Mesendoderm (in vitro differentiated cells): ENCODE measurements at regions not wholly inside any gene's neighbourhood (a gene's known extent, or its start where the extent isn't known, plus 50 kb on each side); places are given as distances from the start of the nearest gene placed in this dataset.

Experiments
- DNase-seq: peaks from one replicate; pipeline ENCODE4 v3.0.0; 2013
- H2AK5ac ChIP-seq: 2 replicates; pipeline ENCODE4 v1.6.1; 2013; ENCODE audit warnings: low read length, inconsistent platforms
- H2BK120ac ChIP-seq: 2 replicates; pipeline ENCODE4 v1.6.1; 2013; ENCODE audit warnings: low read depth, mild to moderate bottlenecking, low read length, moderate library complexity, mixed read lengths
- H2BK15ac ChIP-seq: replicated peaks from 2 replicates; pipeline ENCODE4 v1.6.1; 2013; ENCODE audit warnings: low read depth, mild to moderate bottlenecking, moderate library complexity
- H2BK5ac ChIP-seq: 2 replicates; pipeline ENCODE4 v1.6.1; 2013; ENCODE audit warnings: low read length, inconsistent platforms
- H3K18ac ChIP-seq: 2 replicates; pipeline ENCODE4 v1.6.1; 2013; ENCODE audit warnings: mild to moderate bottlenecking, low read length, mixed read lengths
- H3K23ac ChIP-seq: one replicate; pipeline ENCODE4 v1.6.1; 2013; ENCODE audit warnings: low read length
- H3K27ac ChIP-seq: 2 replicates; pipeline ENCODE4 v1.5.1; 2013; ENCODE audit warnings: low read depth, mild to moderate bottlenecking, inconsistent platforms, low read length, moderate library complexity
- H3K27me3 ChIP-seq: 2 replicates; pipeline ENCODE4 v1.6.1; 2013; ENCODE audit warnings: low read length, control low read depth, mild to moderate bottlenecking, inconsistent platforms; ENCODE audit not compliant: insufficient read depth, poor library complexity
- H3K36me3 ChIP-seq: 2 replicates; pipeline ENCODE4 v1.6.1; 2013; ENCODE audit warnings: low read length, inconsistent platforms; ENCODE audit not compliant: control insufficient read depth, insufficient read depth
- H3K4ac ChIP-seq: one replicate; pipeline ENCODE4 v1.6.1; 2013; ENCODE audit warnings: low read depth, mild to moderate bottlenecking, low read length, moderate library complexity
- H3K4me1 ChIP-seq: 2 replicates; pipeline ENCODE4 v1.6.1; 2013; ENCODE audit warnings: low read depth, low read length, inconsistent platforms; ENCODE audit not compliant: control insufficient read depth
- H3K4me2 ChIP-seq: 2 replicates; pipeline ENCODE4 v1.6.1; 2013; ENCODE audit warnings: low read length
- H3K4me3 ChIP-seq: 2 replicates; pipeline ENCODE4 v1.5.1; 2013; ENCODE audit warnings: mild to moderate bottlenecking, low read length
- H3K56ac ChIP-seq: one replicate; pipeline ENCODE4 v1.6.1; 2013; ENCODE audit warnings: low read length
- H3K79me1 ChIP-seq: 2 replicates; pipeline ENCODE4 v1.6.1; 2013; ENCODE audit warnings: low read length, inconsistent platforms
- H3K79me2 ChIP-seq: 2 replicates; pipeline ENCODE4 v1.6.1; 2013; ENCODE audit warnings: mild to moderate bottlenecking, low read length; ENCODE audit not compliant: control insufficient read depth, insufficient read depth
- H3K9ac ChIP-seq: 2 replicates; pipeline ENCODE4 v1.6.1; 2013; ENCODE audit warnings: low read length, inconsistent platforms
- H4K5ac ChIP-seq: one replicate; pipeline ENCODE4 v1.6.1; 2013; ENCODE audit warnings: low read length
- H4K8ac ChIP-seq: one replicate; pipeline ENCODE4 v1.6.1; 2013; ENCODE audit warnings: low read depth, mild to moderate bottlenecking, control low read depth, low read length, moderate library complexity
- WGBS: extraction: QIAGEN DNeasy Blood & Tissue Kit; methylation state at CpG from one replicate; pipeline ENCODE4 v1.1.7; 2013; ENCODE audit warnings: low lambda C conversion rate, missing lambda C conversion rate; ENCODE audit not compliant: insufficient coverage; ENCODE audit errors: extremely low coverage; 5-methylcytosine and 5-hydroxymethylcytosine counted together

DNA sequence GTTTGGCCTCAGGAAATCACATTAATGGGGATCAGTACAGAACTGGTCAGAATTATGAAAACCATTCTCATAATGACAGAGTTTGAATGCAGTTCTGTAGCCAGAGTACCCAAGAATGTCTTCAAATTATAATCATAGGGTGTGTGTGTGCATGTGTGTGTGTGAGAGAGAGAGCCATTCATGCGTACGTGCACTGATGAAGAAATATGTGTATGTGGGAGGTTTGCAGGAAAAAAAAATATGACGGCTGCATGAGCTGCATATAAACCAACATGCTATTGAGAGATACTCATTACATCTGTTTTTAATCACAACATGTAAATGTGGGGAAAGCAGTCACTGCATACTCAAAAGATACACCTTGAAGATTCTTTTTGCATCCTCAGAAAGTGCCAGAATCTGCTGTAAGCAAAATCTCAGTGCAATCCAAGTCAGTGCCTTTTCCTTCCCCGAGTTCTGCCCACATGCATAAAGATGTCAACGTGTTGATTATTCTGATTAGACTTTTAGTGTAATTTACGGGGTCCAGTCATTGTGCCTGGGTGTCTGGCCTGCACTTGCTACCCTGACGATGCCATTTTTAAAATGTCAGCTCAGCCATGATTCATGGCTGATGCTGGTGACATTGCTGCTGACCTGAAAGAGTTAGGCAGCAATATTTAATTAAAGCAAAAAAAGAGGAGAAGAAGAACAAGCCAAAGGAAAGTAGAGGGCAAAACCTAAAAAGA lies 378.7 kb upstream of the ZFHX3 start:
- H3K4me2 ChIP-seq: no peak overlapping the region
- H3K27me3 ChIP-seq: no peaks in the 10 kb centered on the region
- H2BK15ac ChIP-seq: no peak overlapping the region
- no peak for DNase-seq
- H4K8ac ChIP-seq: no peak overlapping the region
- H3K27ac ChIP-seq: no peak overlapping the region
- no peaks in the 10 kb centered on the region for H3K79me1 ChIP-seq
- no peaks in the 10 kb centered on the region for H3K36me3 ChIP-seq
- WGBS: no CpG with 5 or more reads among the region's 7 CpGs
- H2BK120ac ChIP-seq: no peak overlapping the region
- no peak overlapping the region for H4K5ac ChIP-seq
- no peak overlapping the region for H3K56ac ChIP-seq
- no peak overlapping the region for H3K18ac ChIP-seq
- no peak overlapping the region for H3K9ac ChIP-seq
- no peak overlapping the region for H3K4me3 ChIP-seq
- no peaks in the 10 kb centered on the region for H3K79me2 ChIP-seq
- no peak overlapping the region for H3K4ac ChIP-seq
- no peak overlapping the region for H3K23ac ChIP-seq
- H2BK5ac ChIP-seq: no peak overlapping the region
- no peak overlapping the region for H2AK5ac ChIP-seq
- no peaks in the 10 kb centered on the region for H3K4me1 ChIP-seq

DNA sequence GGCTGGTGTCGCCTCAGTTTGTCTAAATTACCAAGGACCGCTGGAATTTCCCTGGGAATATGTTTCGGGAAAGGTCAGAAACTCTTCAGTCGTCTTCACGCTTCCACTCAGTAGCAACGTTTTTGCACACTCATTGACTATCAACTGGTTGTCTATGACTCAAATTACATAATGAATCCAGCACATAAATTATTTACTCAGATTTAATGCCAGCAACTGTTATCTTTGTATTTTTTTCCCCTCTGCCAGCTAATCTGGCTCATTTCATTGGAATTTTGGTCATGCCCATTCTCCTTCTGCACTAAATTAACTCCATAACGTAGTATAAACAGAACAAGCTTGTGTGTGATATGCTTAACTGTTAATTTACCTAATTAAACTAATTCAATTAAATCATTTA lies 372.7 kb upstream of the ZFHX3 start:
- Histone ChIP-seq H3K79me2 (no peaks in the 10 kb centered on the region), H3K4me3 (no peak overlapping the region), H3K36me3 (no peaks in the 10 kb centered on the region), H3K4me2 (no peak overlapping the region), H3K4me1 (no peaks in the 10 kb centered on the region), H2BK120ac (no peak overlapping the region), H3K23ac (no peak overlapping the region), H4K5ac (no peak overlapping the region), H2AK5ac (no peak overlapping the region), H3K79me1 (no peaks in the 10 kb centered on the region), H4K8ac (no peak overlapping the region), H3K9ac (no peak overlapping the region), H3K27me3 (no peaks in the 10 kb centered on the region), H3K18ac (no peak overlapping the region), H3K4ac (no peak overlapping the region), H3K27ac (no peak overlapping the region), H2BK5ac (no peak overlapping the region), H3K56ac (no peak overlapping the region), H2BK15ac (no peak overlapping the region)
- WGBS: no CpG with 5 or more reads among the region's 7 CpGs
- no peak for DNase-seq

DNA sequence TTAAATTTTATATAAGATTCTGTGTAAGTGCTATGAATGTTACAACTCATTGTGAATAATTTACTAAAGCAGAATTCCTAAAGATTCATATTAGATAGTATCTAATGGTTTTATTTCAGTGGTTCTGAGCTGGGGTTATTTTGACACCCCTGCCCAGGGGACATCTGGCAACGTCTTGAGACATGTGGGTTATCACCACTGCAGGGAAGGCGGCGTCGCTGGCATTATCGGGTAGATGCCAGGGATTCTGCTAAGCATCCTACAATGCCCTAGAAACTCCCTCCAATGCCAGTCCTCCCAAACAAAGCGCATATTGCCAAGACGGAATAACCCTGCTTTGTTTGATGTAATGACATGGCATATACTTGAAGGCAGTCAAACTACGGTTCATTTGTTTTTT lies 372.3 kb upstream of the ZFHX3 start:
- Histone ChIP-seq H3K79me2 (no peaks in the 10 kb centered on the region), H3K79me1 (no peaks in the 10 kb centered on the region), H3K27me3 (no peaks in the 10 kb centered on the region), H2BK120ac (no peak overlapping the region), H3K56ac (no peak overlapping the region), H3K27ac (no peak overlapping the region), H3K4me1 (no peaks in the 10 kb centered on the region), H2BK5ac (no peak overlapping the region), H4K8ac (no peak overlapping the region), H3K18ac (no peak overlapping the region), H3K9ac (no peak overlapping the region), H3K36me3 (no peaks in the 10 kb centered on the region), H3K4ac (no peak overlapping the region), H2AK5ac (no peak overlapping the region), H3K4me3 (no peak overlapping the region), H3K23ac (no peak overlapping the region), H2BK15ac (no peak overlapping the region), H3K4me2 (no peak overlapping the region), H4K5ac (no peak overlapping the region)
- no peak for DNase-seq
- no CpG with 5 or more reads among the region's 8 CpGs for WGBS

DNA sequence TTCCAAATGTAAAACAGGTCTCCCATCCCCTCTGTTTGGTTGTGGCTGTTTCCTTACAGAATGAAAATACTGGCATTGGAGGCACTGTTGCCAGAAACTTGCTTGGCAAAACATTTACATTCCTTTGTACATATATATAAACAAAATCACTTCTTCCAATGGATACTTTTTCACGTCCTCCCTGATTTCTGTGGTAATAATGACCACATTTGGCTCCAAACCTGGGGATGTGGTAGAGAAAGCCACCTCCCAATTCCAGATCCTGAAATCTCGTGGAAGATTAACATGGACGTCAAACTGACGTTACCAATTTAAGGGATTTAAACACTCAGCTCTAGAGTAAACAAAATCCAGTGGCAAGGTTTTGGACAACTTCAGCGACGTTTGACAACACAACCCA lies 370.8 kb upstream of the ZFHX3 start:
- no peaks in the 10 kb centered on the region for H3K27me3 ChIP-seq
- H3K4me2 ChIP-seq: no peak overlapping the region
- H3K9ac ChIP-seq: no peak overlapping the region
- no peak overlapping the region for H2BK15ac ChIP-seq
- H2AK5ac ChIP-seq: no peak overlapping the region
- H3K18ac ChIP-seq: no peak overlapping the region
- no peaks in the 10 kb centered on the region for H3K79me1 ChIP-seq
- no peak overlapping the region for H3K27ac ChIP-seq
- no peak overlapping the region for H3K4ac ChIP-seq
- no peak overlapping the region for H4K8ac ChIP-seq
- no peak overlapping the region for H3K23ac ChIP-seq
- H2BK120ac ChIP-seq: no peak overlapping the region
- H3K79me2 ChIP-seq: no peaks in the 10 kb centered on the region
- no peaks in the 10 kb centered on the region for H3K4me1 ChIP-seq
- DNase-seq: no peak
- H3K36me3 ChIP-seq: no peaks in the 10 kb centered on the region
- no peak overlapping the region for H3K4me3 ChIP-seq
- H3K56ac ChIP-seq: no peak overlapping the region
- H4K5ac ChIP-seq: no peak overlapping the region
- H2BK5ac ChIP-seq: no peak overlapping the region
- WGBS: no CpG with 5 or more reads among the region's 6 CpGs

DNA sequence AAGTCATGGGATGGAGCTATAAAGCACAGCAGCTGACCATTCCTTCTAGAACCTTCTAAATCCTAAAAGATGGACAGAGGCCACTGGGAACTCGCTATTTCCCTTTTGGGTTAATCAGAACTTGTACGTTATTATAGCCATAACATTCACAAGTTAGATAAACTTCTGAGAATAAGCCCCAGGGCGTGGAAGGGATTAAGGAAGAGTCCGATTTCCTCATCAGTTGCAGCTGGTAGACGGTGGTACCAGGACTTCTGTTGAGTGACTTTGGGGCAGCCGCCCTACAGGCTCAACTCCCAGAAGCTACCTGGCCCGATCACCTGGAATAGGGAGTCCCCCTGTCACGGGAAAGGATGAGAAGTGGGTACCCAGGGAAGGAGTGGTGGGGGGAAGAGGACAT lies 370.1 kb upstream of the ZFHX3 start:
- no peaks in the 10 kb centered on the region for H3K4me1 ChIP-seq
- H3K56ac ChIP-seq: no peak overlapping the region
- H2BK15ac ChIP-seq: no peak overlapping the region
- H4K5ac ChIP-seq: no peak overlapping the region
- no peak overlapping the region for H3K9ac ChIP-seq
- no peak overlapping the region for H2BK5ac ChIP-seq
- H3K4me2 ChIP-seq: no peak overlapping the region
- no peaks in the 10 kb centered on the region for H3K27me3 ChIP-seq
- no peaks in the 10 kb centered on the region for H3K36me3 ChIP-seq
- H4K8ac ChIP-seq: no peak overlapping the region
- no peak overlapping the region for H3K4me3 ChIP-seq
- H3K4ac ChIP-seq: no peak overlapping the region
- no peaks in the 10 kb centered on the region for H3K79me2 ChIP-seq
- H2BK120ac ChIP-seq: no peak overlapping the region
- no peak overlapping the region for H3K18ac ChIP-seq
- H3K79me1 ChIP-seq: no peaks in the 10 kb centered on the region
- H2AK5ac ChIP-seq: no peak overlapping the region
- DNase-seq: no peak
- WGBS: no CpG with 5 or more reads among the region's 8 CpGs
- no peak overlapping the region for H3K23ac ChIP-seq
- H3K27ac ChIP-seq: no peak overlapping the region

DNA sequence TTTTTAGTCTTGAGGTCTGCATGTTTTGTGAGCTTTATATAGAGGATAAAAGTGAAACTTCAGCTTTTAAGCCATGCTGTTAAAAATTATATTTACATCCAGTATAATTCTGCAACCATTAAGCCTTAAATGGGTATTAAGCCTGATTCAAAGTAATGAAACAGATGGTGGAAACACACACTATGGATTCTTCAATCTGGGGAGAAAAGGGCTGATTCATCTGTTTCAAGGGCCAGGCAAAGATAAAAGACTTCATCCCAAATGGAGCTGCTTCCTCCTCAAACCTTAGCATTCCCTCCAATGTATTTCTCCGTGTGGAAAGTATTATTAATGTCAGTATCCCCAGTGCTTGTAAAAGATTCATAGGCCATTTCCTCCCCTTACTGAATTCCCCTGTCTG lies 367.4 kb upstream of the ZFHX3 start:
- Histone ChIP-seq H2BK120ac (no peak overlapping the region), H4K5ac (no peak overlapping the region), H3K27ac (no peak overlapping the region), H3K27me3 (no peaks in the 10 kb centered on the region), H3K23ac (no peak overlapping the region), H3K79me1 (no peaks in the 10 kb centered on the region), H3K18ac (no peak overlapping the region), H3K4ac (no peak overlapping the region), H3K36me3 (no peaks in the 10 kb centered on the region), H3K4me1 (no peaks in the 10 kb centered on the region), H3K4me2 (no peak overlapping the region), H3K4me3 (no peak overlapping the region), H2AK5ac (no peak overlapping the region), H3K79me2 (no peaks in the 10 kb centered on the region), H4K8ac (no peak overlapping the region), H2BK15ac (no peak overlapping the region), H3K9ac (no peak overlapping the region), H3K56ac (no peak overlapping the region), H2BK5ac (no peak overlapping the region)
- WGBS: no CpG with 5 or more reads among the region's 1 CpG
- DNase-seq: no peak
